ENCODE measurements at regions not wholly inside any gene's neighbourhood (a gene's known extent, or its start where the extent isn't known, plus 50 kb on each side); places are given as distances from the start of the nearest gene placed in this dataset.
A peak's percentile ranks its signal among the peaks of the same experiment; 100 is the strongest.

DNA sequence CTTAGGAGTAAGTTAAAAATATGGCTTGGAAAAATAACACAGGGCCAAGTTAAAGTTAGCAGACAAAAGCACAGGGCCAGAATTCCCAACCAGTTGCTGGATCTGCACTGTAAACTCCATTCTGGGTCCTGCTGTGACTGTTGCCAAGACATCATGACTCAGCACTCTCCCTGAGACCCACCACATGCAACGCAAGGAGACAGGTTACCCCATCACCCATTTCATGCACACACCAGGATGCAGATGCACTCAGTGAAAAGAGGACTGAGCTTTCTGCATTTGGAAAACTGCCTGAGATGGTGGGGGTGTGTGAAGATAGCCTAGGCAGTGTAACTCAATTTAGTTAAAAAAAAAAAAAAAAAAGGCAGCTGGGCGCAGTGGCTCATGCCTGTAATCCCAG, 97.6 kb upstream of the ZNF438 start:
- ATAC-seq (no peak), DNase-seq (no peak)
- TF ChIP-seq, protein P1, sequence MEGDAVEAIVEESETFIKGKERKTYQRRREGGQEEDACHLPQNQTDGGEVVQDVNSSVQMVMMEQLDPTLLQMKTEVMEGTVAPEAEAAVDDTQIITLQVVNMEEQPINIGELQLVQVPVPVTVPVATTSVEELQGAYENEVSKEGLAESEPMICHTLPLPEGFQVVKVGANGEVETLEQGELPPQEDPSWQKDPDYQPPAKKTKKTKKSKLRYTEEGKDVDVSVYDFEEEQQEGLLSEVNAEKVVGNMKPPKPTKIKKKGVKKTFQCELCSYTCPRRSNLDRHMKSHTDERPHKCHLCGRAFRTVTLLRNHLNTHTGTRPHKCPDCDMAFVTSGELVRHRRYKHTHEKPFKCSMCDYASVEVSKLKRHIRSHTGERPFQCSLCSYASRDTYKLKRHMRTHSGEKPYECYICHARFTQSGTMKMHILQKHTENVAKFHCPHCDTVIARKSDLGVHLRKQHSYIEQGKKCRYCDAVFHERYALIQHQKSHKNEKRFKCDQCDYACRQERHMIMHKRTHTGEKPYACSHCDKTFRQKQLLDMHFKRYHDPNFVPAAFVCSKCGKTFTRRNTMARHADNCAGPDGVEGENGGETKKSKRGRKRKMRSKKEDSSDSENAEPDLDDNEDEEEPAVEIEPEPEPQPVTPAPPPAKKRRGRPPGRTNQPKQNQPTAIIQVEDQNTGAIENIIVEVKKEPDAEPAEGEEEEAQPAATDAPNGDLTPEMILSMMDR (IDR thresholded peaks at IDR 0.05): no peak
- H3K4me1 ChIP-seq (ENCODE audit: control insufficient read depth, insufficient read depth, low read length): peaks cover 11% of the 10 kb centered on the region
- Mint-ChIP-seq H3K27me3 (ENCODE audit: low read depth in 2 of 2) (peaks cover 3 to 5% of the 10 kb centered on the region in 2 donors), H3K36me3 (no peaks in the 10 kb centered on the region), H3K9me3 (no peaks in the 10 kb centered on the region), H3K4me3 (peak overlapping the region; percentile 13), H3K4me1 (peaks cover 0 to 2% of the 10 kb centered on the region in 2 donors), H3K27ac (no peak overlapping the region)
- H3K27me3 ChIP-seq (ENCODE audit: control insufficient read depth, insufficient read depth, low read length): no peaks in the 10 kb centered on the region
- H3K4me3 ChIP-seq (ENCODE audit: low read length): no peak overlapping the region
- no peaks in the 10 kb centered on the region for H3K36me3 ChIP-seq (ENCODE audit: control insufficient read depth, insufficient read depth, low read length)
- intact Hi-C loops (cut with micrococcal nuclease): no loop called here
- H3K27ac ChIP-seq (ENCODE audit: low read length): no peak overlapping the region
- WGBS (ENCODE audit: insufficient coverage): 50% methylated on average over 1 of the region's 2 CpGs
- no peaks in the 10 kb centered on the region for H3K9me3 ChIP-seq (ENCODE audit: control insufficient read depth, insufficient read depth, low read length)

DNA sequence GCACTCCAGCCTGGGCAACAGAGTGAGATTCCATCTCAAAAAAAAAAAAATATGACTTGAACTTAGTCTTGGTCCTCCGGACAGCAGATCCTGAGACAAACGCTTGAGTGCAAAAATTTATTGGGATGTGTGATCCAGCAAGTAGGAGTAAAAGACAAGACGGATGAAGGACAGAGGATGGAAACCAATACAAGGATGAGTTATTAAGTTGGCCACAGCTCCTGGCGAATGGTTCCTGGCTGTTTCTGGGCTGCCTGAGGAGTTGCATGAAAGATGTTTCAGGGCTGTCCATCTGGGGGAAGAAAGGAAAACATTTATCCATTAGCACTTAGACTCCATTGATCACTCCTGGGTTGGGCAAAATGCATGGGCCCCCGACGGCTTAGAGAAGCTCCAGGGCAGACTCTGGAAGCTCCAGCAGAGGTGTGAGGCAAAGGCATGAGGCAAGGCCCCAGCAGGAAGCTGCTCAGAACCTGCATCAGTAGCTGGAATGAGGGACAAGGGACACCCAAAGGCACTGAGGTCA, 98.3 kb upstream of the ZNF438 start:
- Mint-ChIP-seq H3K4me1 (peaks cover 5 to 8% of the 10 kb centered on the region in 2 donors), H3K36me3 (no peaks in the 10 kb centered on the region), H3K27me3 (ENCODE audit: low read depth in 2 of 2) (no peaks in the 10 kb centered on the region), H3K9me3 (no peaks in the 10 kb centered on the region), H3K4me3 (no peak overlapping the region), H3K27ac (no peak overlapping the region)
- Histone ChIP-seq H3K4me1 (ENCODE audit: control insufficient read depth, insufficient read depth, low read length) (peaks cover 15% of the 10 kb centered on the region), H3K27me3 (ENCODE audit: control insufficient read depth, insufficient read depth, low read length) (no peaks in the 10 kb centered on the region), H3K4me3 (ENCODE audit: low read length) (no peak overlapping the region), H3K9me3 (ENCODE audit: control insufficient read depth, insufficient read depth, low read length) (no peaks in the 10 kb centered on the region), H3K27ac (ENCODE audit: low read length) (no peak overlapping the region), H3K36me3 (ENCODE audit: control insufficient read depth, insufficient read depth, low read length) (no peaks in the 10 kb centered on the region)
- intact Hi-C loops (cut with micrococcal nuclease): loop anchor here (10.0 kb wide), 1 partner anchor 185 kb away; the partner anchor contains the start of gene ZEB1
- ATAC-seq: no peak
- 94% methylated on average over 6 of the region's 6 CpGs for WGBS (ENCODE audit: insufficient coverage)
- DNase-seq: no peak
- TF ChIP-seq, protein P1 (IDR thresholded peaks at IDR 0.05): no peak

- Mint-ChIP-seq H3K36me3 (no peaks in the 10 kb centered on the region), H3K4me3 (no peak overlapping the region), H3K27me3 (ENCODE audit: low read depth in 2 of 2) (no peaks in the 10 kb centered on the region), H3K9me3 (no peaks in the 10 kb centered on the region), H3K4me1 (peaks cover 7 to 13% of the 10 kb centered on the region in 2 donors), H3K27ac (no peak overlapping the region)
- Histone ChIP-seq H3K36me3 (ENCODE audit: control insufficient read depth, insufficient read depth, low read length) (no peaks in the 10 kb centered on the region), H3K9me3 (ENCODE audit: control insufficient read depth, insufficient read depth, low read length) (no peaks in the 10 kb centered on the region), H3K27me3 (ENCODE audit: control insufficient read depth, insufficient read depth, low read length) (no peaks in the 10 kb centered on the region), H3K4me1 (ENCODE audit: control insufficient read depth, insufficient read depth, low read length) (peaks cover 19% of the 10 kb centered on the region), H3K27ac (ENCODE audit: low read length) (no peak overlapping the region), H3K4me3 (ENCODE audit: low read length) (no peak overlapping the region)
- intact Hi-C loops (cut with micrococcal nuclease): loop anchor here (10.0 kb wide), 1 partner anchor 184 kb away; the partner anchor contains the start of gene ZEB1
- no CpG with 5 or more reads among the region's 1 CpG for WGBS (ENCODE audit: insufficient coverage)
- no peak for DNase-seq
- TF ChIP-seq, protein P1 (IDR thresholded peaks at IDR 0.05): no peak
- ATAC-seq: no peak
These were observed 98.7 kb upstream of the ZNF438 start for GRCh38 chr10:31130406-31130805.

- Histone ChIP-seq H3K9me3 (ENCODE audit: control insufficient read depth, insufficient read depth, low read length) (no peaks in the 10 kb centered on the region), H3K27me3 (ENCODE audit: control insufficient read depth, insufficient read depth, low read length) (no peaks in the 10 kb centered on the region), H3K27ac (ENCODE audit: low read length) (no peak overlapping the region), H3K36me3 (ENCODE audit: control insufficient read depth, insufficient read depth, low read length) (no peaks in the 10 kb centered on the region), H3K4me1 (ENCODE audit: control insufficient read depth, insufficient read depth, low read length) (peaks cover 20% of the 10 kb centered on the region), H3K4me3 (ENCODE audit: low read length) (no peak overlapping the region)
- Mint-ChIP-seq H3K9me3 (no peaks in the 10 kb centered on the region), H3K36me3 (no peaks in the 10 kb centered on the region), H3K4me1 (peaks cover 7 to 13% of the 10 kb centered on the region in 2 donors), H3K27ac (no peak overlapping the region), H3K4me3 (no peak overlapping the region), H3K27me3 (ENCODE audit: low read depth in 2 of 2) (no peaks in the 10 kb centered on the region)
- TF ChIP-seq, protein P1 (IDR thresholded peaks at IDR 0.05): no peak
- no peak for DNase-seq
- intact Hi-C loops (cut with micrococcal nuclease): loop anchor here (10.0 kb wide), 1 partner anchor 184 kb away; the partner anchor contains the start of gene ZEB1
- ATAC-seq: no peak
- whole genome bisulfite sequencing (ENCODE audit: insufficient coverage): 100% methylated on average over 1 of the region's 2 CpGs
These were observed 99.6 kb upstream of the ZNF438 start for GRCh38 chr10:31131251-31131650.
